ENCODE measurements at regions not wholly inside any gene's neighbourhood (a gene's known extent, or its start where the extent isn't known, plus 50 kb on each side); places are given as distances from the start of the nearest gene placed in this dataset.

DNA sequence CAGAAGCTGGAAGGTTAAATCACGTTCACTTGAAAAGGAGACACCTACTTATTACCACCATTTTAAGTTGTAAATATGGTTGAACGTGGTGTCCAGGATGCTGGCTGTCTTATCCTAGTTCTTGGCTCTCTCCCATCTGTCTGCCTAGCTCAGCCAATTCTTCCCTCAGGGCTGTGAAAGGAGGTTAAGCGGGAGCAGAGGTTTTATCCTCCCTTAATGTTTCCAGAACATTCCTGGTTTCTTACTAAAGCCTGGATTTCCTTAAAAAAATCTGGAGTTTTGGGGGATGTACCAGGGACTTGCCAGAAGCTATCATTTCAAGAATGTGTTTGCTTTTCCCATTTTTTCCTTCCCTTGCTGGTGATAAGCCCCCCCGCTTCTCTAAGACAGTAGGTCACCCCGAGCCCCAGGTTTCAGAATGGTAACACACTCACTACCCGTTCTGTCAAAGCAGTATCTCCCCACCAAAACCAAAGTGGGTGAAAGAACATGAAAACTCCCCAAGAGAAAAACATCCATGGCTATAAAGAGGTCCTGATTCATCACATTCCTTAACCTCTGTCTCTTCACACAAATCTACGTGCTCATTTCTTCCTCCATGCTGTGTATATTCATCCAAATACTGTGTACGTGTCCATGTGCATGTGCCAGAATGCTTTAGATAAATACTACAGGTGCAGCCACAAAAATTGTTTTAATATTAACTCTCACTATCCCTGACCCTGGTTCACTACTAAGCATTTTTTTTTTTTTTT, 114.7 kb downstream of the MAP3K21 start:
- Histone ChIP-seq H4K20me1 (ENCODE audit: insufficient read depth, low read length) (no peaks in the 10 kb centered on the region), H3K4me1 (ENCODE audit: insufficient read depth, low read length, severe bottlenecking) (no peaks in the 10 kb centered on the region), H3F3A (ENCODE audit: insufficient read depth, low read length) (no peaks in the 10 kb centered on the region), H3K9me2 (ENCODE audit: low read depth, low read length) (no peaks in the 10 kb centered on the region), H3K9me3 (ENCODE audit: low read length) (no peaks in the 10 kb centered on the region), H3K9ac (ENCODE audit: low read length) (no peak overlapping the region), H2AFZ (ENCODE audit: low read length) (no peak overlapping the region), H3K27ac (ENCODE audit: low read depth, low read length, poor library complexity, severe bottlenecking) (no peak overlapping the region), H3K4me3 (ENCODE audit: low read depth, low read length, poor library complexity, severe bottlenecking) (no peak overlapping the region), H3K36me3 (ENCODE audit: insufficient read depth, low read length) (no peaks in the 10 kb centered on the region), H3K4me2 (ENCODE audit: low read length) (no peak overlapping the region), H3K79me2 (ENCODE audit: insufficient read depth, low read length) (no peaks in the 10 kb centered on the region), H3K27me3 (ENCODE audit: insufficient read depth, low read length) (no peaks in the 10 kb centered on the region)
- TF ChIP-seq CTCF (IDR thresholded peaks at IDR 0.05; ENCODE audit: low read length) (no peak), EZH2 (IDR thresholded peaks at IDR 0.05; ENCODE audit: borderline replicate concordance, low read length) (no peak)

DNA sequence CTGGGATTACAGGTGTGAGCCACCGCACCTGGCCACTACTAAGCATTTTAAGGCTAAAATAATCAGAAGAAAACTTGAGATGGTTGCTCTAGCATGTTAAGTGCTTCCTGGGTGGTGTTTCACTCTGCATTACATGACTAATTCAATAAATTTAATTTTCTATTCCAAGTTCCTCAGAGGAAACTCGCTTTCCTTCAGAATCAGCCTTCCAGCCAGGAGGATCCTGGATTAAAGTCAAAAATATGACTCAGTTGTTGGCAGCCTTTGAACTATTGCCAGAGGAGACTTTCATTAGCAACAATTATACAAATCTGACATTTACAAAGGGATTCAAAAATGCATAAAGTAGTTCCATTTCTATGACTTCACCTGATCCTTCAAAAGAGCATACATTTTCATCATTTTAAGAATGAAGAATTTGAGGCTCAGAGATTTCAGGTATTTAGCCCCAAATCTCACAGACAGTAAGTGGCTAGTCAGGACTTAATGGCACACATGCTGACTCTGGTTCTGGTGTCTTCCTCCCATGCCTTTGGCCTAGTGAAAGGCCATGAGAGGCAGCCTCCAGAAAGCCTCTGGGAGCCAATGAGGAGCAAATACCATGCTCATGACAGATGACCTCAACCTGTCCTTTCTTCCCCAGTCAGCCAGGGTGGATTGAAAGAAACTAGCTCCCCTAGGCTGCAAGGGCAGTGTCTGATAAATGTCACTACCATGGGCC, 115.7 kb downstream of the MAP3K21 start:
- Histone ChIP-seq H4K20me1 (ENCODE audit: insufficient read depth, low read length) (no peaks in the 10 kb centered on the region), H3K9me2 (ENCODE audit: low read depth, low read length) (no peaks in the 10 kb centered on the region), H3K4me1 (ENCODE audit: insufficient read depth, low read length, severe bottlenecking) (no peaks in the 10 kb centered on the region), H3K9me3 (ENCODE audit: low read length) (no peaks in the 10 kb centered on the region), H3K27me3 (ENCODE audit: insufficient read depth, low read length) (no peaks in the 10 kb centered on the region), H3K4me3 (ENCODE audit: low read depth, low read length, poor library complexity, severe bottlenecking) (no peak overlapping the region), H3K79me2 (ENCODE audit: insufficient read depth, low read length) (no peaks in the 10 kb centered on the region), H2AFZ (ENCODE audit: low read length) (no peak overlapping the region), H3F3A (ENCODE audit: insufficient read depth, low read length) (no peaks in the 10 kb centered on the region), H3K4me2 (ENCODE audit: low read length) (no peak overlapping the region), H3K36me3 (ENCODE audit: insufficient read depth, low read length) (no peaks in the 10 kb centered on the region), H3K9ac (ENCODE audit: low read length) (no peak overlapping the region), H3K27ac (ENCODE audit: low read depth, low read length, poor library complexity, severe bottlenecking) (no peak overlapping the region)
- TF ChIP-seq EZH2 (IDR thresholded peaks at IDR 0.05; ENCODE audit: borderline replicate concordance, low read length) (no peak), CTCF (IDR thresholded peaks at IDR 0.05; ENCODE audit: low read length) (no peak)

GRCh38 chr1:233444484-233444883, 117.0 kb downstream of the MAP3K21 start:
- TF ChIP-seq EZH2 (IDR thresholded peaks at IDR 0.05; ENCODE audit: borderline replicate concordance, low read length) (no peak), CTCF (IDR thresholded peaks at IDR 0.05; ENCODE audit: low read length) (no peak)
- Histone ChIP-seq H3K9me2 (ENCODE audit: low read depth, low read length) (no peaks in the 10 kb centered on the region), H3K27me3 (ENCODE audit: insufficient read depth, low read length) (no peaks in the 10 kb centered on the region), H3F3A (ENCODE audit: insufficient read depth, low read length) (no peaks in the 10 kb centered on the region), H3K4me1 (ENCODE audit: insufficient read depth, low read length, severe bottlenecking) (no peaks in the 10 kb centered on the region), H3K9me3 (ENCODE audit: low read length) (no peaks in the 10 kb centered on the region), H4K20me1 (ENCODE audit: insufficient read depth, low read length) (no peaks in the 10 kb centered on the region), H3K27ac (ENCODE audit: low read depth, low read length, poor library complexity, severe bottlenecking) (no peak overlapping the region), H3K4me3 (ENCODE audit: low read depth, low read length, poor library complexity, severe bottlenecking) (no peak overlapping the region), H2AFZ (ENCODE audit: low read length) (no peak overlapping the region), H3K79me2 (ENCODE audit: insufficient read depth, low read length) (no peaks in the 10 kb centered on the region), H3K4me2 (ENCODE audit: low read length) (no peak overlapping the region), H3K36me3 (ENCODE audit: insufficient read depth, low read length) (no peaks in the 10 kb centered on the region), H3K9ac (ENCODE audit: low read length) (no peak overlapping the region)
